GM10266 (cell line): ENCODE measurements at regions not wholly inside any gene's neighbourhood (a gene's known extent, or its start where the extent isn't known, plus 50 kb on each side); places are given as distances from the start of the nearest gene placed in this dataset.
"Not testable (repeated sequence)": the region's sequence is repeated elsewhere in the genome, so short reads cannot be mapped to it uniquely, and the experiment has no call there.

Experiments
- DNase-seq: peaks from one replicate; pipeline ENCODE4 v3.0.0; 2012; ENCODE audit errors: extremely low spot score
- TF ChIP-seq, protein P1 (sequence below): IDR thresholded peaks from 2 replicates; pipeline ENCODE4 v1.5.1; 2012; ENCODE audit warnings: mild to moderate bottlenecking, low read depth; ENCODE audit not compliant: control insufficient read depth, insufficient read depth; ENCODE audit errors: missing control alignments

DNA sequence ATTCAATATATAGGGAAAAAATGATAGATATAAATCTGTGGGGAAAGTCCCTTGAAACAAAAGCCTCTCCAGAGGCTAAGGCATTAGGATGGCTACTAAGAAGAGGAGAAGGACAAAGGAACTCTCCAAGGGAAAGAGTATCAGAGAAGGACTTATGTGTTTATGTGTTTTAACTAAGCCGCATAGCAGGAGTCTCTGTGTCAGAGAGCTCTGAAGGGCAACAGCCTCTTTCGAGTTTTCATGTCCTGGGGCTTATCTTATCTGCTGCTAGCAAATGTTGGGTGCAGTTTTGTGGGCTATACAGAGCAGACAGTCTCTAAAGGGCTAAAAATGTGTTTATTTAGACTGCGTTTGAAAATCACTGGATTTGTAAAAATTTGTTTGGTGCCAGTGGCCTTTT, 1145.6 kb upstream of the DIAPH2 start:
- DNase-seq = no peak

DNA sequence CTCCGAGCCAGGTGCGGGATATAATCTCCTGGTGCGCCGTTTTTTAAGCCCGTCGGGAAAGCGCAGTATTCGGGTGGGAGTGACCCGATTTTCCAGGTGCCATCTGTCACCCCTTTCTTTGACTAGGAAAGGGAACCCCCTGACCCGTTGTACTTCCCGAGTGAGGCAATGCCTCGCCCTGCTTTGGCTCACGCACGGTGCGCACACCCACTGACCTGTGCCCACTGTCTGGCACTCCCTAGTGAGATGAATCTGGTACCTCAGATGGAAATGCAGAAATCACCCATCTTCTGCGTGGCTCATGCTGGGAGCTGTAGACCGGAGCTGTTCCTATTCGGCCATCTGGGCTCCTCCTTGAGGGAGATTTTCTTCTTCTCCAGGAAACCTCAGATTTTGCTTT, 1135.1 kb upstream of the DIAPH2 start:
- DNase-seq = not testable (repeated sequence)

More for the DNA sequence above, 1145.6 kb upstream of the DIAPH2 start:
- TF ChIP-seq, protein P1, sequence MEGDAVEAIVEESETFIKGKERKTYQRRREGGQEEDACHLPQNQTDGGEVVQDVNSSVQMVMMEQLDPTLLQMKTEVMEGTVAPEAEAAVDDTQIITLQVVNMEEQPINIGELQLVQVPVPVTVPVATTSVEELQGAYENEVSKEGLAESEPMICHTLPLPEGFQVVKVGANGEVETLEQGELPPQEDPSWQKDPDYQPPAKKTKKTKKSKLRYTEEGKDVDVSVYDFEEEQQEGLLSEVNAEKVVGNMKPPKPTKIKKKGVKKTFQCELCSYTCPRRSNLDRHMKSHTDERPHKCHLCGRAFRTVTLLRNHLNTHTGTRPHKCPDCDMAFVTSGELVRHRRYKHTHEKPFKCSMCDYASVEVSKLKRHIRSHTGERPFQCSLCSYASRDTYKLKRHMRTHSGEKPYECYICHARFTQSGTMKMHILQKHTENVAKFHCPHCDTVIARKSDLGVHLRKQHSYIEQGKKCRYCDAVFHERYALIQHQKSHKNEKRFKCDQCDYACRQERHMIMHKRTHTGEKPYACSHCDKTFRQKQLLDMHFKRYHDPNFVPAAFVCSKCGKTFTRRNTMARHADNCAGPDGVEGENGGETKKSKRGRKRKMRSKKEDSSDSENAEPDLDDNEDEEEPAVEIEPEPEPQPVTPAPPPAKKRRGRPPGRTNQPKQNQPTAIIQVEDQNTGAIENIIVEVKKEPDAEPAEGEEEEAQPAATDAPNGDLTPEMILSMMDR = no peak

DNA sequence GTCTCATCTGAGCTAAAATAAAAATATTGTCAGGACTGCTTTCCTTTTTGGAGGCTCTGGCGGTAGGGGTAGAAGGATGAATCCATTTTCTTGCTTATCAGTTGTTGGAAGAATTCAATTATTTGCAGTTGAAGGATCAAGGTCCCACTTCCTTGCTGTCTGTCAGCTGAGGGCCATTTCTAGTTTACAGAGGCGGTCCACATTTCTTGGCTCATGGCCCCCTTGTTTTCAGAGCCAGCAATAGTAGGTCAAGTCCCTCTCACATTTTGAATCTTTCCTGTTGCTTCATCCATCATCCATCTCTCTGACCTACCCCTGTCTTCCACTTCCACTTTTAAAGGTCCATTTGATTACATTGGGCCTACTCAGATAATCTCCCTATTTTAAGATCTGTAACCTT, 1099.3 kb upstream of the DIAPH2 start:
- DNase-seq = no peak
- TF ChIP-seq, protein P1 = no peak

DNA sequence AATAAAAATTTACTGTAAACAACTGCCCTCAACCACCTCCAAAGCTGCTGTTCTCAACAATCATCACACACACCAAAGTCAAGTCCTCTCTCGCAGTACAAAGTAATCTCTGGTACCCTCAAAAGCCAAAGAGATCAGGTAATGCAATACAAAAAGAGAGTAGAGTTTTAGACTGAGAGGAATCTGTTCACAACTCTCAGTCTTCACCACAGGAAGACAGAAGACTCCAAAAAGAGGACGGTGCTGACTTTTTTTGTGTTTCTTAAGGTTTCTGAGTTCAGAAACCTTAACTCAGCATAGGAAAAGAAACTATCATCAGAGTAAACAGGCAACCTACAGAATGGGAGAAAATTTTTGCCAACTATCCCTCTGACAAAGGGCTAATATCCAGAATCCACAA, 1072.3 kb upstream of the DIAPH2 start:
- DNase-seq = no peak
- TF ChIP-seq, protein P1 = no peak

DNA sequence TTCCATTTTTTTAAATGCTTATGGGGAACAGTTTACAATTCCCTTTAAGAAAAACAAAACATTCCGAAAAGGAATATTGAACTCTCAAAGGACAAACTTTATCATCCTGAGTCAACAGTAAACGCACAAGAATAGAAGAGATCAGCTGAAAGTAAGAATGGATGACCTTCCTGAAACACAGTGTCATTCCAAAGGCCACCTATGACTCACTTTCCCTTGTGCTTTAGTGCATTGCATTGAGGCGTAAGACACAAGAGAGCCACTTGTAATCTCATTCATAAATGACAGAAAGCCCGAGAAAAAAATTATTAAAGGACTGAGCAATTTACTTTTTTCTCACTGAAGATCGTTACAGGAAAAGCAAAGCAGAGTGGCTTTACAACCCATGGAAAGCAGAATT, 1062.4 kb upstream of the DIAPH2 start:
- no peak for DNase-seq
- TF ChIP-seq, protein P1 = no peak

DNA sequence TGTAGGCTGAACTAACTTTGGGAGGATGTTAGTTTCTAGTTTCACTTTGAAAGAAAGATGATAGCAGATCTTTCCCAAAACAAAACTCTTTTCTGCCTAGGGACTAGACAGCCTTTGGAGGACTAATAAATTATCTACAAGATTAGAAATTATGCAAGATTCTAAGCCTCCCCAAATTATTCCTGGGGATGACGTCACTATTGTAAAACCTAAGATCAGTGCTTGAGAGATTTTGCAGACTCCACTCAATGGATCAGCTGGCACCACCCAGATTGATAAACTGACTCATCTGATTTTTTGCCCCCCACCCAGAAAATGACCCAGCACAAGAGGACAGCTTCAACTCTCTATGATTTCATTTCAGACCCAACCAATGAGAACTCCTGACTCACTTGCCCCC, 1057.9 kb upstream of the DIAPH2 start:
- no peak for DNase-seq
- TF ChIP-seq, protein P1 = no peak

DNA sequence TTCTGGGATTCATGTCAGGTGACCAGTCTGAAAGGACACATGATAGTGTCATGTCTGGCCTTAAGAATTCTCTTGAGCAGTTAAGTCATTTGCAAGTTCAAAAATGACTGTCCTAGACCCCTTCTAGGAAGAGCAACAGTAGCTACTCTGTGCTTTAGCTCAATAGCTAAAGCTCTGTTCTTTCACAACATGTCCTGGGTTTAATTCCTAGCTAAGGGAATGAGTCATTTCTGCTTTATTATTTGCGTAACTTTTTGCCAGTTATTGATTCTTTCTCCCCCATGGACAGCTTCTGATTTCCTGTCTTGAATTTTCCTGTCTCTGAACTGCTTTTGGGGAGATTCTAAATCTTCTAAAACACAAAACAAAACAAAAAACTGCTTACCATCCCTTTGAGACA, 1055.8 kb upstream of the DIAPH2 start:
- TF ChIP-seq, protein P1 = no peak
- DNase-seq = no peak

DNA sequence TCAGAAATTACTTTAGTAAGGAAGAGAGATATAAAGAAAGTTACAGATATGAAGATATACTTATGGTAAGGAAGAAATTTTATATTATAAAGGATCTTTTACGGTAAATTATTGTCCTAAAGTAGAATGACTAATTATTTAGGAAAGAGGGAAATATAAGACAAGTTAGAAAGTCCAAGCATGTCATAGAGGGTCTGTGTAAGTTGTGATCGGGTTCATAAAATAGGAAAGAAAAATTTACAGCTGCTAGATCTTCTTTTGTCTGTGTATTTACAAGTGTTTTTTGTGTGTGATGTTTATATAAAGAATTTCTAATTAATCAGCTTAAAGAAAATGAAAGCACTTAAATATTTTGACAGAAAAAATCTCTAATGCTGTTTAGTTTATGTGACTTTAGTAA, 1054.9 kb upstream of the DIAPH2 start:
- TF ChIP-seq, protein P1 = no peak
- DNase-seq = no peak
